ENCODE measurements at regions not wholly inside any gene's neighbourhood (a gene's known extent, or its start where the extent isn't known, plus 50 kb on each side); places are given as distances from the start of the nearest gene placed in this dataset.

DNA sequence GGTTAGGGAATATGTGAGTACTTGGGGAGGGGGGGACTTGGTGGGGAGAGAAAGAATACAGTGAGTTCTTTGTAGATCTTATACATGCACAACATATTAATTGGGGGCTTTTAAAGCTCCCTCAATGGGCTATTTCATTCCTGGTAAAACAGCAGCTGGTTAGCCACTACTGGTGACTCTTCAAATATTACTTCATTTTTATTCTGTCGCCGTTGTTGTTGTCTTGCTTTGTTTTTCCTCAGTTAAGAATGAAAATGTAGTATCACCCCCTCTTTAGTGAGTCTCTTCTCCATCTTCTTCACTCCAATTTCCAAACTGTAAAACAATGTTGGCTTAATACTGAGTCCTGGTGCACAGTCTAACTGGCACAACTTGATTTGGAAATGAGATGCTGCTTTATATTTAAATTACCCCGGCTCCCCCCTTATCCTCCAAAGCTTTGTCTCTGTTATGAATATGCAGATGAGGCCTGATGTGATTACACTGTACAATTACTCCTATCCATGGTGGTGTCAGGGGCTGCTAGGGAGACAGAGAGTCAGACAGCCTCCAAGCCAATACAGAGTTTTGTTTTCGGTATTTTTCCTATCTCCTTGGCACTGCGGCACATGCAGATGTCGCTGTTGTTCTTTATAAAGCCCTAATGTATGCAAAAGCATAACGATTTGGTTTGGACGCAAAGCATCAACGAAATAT is 256.9 kb upstream of the PMFBP1 start:
- intact Hi-C loops (cut with DNase I): no loop called here
- H3K27ac ChIP-seq: no peak overlapping the region
- no peaks in the 10 kb centered on the region for H3K27me3 ChIP-seq
- TF ChIP-seq, protein P1, sequence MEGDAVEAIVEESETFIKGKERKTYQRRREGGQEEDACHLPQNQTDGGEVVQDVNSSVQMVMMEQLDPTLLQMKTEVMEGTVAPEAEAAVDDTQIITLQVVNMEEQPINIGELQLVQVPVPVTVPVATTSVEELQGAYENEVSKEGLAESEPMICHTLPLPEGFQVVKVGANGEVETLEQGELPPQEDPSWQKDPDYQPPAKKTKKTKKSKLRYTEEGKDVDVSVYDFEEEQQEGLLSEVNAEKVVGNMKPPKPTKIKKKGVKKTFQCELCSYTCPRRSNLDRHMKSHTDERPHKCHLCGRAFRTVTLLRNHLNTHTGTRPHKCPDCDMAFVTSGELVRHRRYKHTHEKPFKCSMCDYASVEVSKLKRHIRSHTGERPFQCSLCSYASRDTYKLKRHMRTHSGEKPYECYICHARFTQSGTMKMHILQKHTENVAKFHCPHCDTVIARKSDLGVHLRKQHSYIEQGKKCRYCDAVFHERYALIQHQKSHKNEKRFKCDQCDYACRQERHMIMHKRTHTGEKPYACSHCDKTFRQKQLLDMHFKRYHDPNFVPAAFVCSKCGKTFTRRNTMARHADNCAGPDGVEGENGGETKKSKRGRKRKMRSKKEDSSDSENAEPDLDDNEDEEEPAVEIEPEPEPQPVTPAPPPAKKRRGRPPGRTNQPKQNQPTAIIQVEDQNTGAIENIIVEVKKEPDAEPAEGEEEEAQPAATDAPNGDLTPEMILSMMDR (IDR thresholded peaks at IDR 0.05): no peak
- TF ChIP-seq POLR2A (IDR thresholded peaks at IDR 0.05) (no peak), EP300 (IDR thresholded peaks at IDR 0.05) (no peak)
- no peaks in the 10 kb centered on the region for H3K36me3 ChIP-seq
- H3K4me1 ChIP-seq: no peaks in the 10 kb centered on the region
- peaks cover 0 to 2% (median under 1%) of the 10 kb centered on the region in 4 donors for H3K9me3 ChIP-seq
- 89 to 90% methylated on average over 9 of the region's 9 CpGs for WGBS, 2 donors
- H3K4me3 ChIP-seq: no peak overlapping the region
- no peak for DNase-seq

DNA sequence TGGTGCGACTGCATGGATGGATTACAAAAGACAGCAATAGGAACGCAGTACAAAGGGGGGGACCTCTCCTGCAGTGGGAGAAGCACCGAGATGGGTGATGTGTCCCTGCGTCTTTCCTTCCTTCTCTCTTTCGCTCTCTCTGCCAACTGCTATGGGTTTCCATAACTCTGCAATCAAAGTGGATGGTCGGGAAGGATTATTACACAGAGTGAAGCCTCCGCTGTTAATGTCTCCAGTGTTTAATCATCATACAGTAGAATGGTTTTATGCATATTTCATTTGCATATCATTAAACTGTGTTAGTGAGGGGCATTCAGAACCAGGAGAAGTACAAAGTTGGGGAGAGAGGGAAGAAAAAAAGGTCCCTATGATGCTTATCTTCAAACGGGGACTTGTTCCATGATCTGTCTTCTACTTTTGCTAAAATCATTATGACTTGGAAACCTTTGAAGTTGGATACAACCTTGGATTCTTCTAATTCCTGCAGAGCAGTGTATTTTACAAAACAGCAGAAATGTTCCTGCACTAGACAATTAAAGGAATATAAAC is 255.9 kb upstream of the PMFBP1 start:
- intact Hi-C loops (cut with DNase I): no loop called here
- Histone ChIP-seq H3K9me3 (no peaks in the 10 kb centered on the region), H3K4me1 (no peaks in the 10 kb centered on the region), H3K4me3 (no peak overlapping the region), H3K36me3 (no peaks in the 10 kb centered on the region), H3K27me3 (no peaks in the 10 kb centered on the region), H3K27ac (no peak overlapping the region)
- TF ChIP-seq EP300 (IDR thresholded peaks at IDR 0.05): no peak
- TF ChIP-seq, protein P1 (IDR thresholded peaks at IDR 0.05): no peak
- no peak for TF ChIP-seq POLR2AphosphoS5 (IDR thresholded peaks at IDR 0.05)
- no peak for TF ChIP-seq POLR2A (IDR thresholded peaks at IDR 0.05)
- WGBS, 2 donors: 90 to 94% methylated on average over 8 of the region's 8 CpGs
- DNase-seq: no peak

DNA sequence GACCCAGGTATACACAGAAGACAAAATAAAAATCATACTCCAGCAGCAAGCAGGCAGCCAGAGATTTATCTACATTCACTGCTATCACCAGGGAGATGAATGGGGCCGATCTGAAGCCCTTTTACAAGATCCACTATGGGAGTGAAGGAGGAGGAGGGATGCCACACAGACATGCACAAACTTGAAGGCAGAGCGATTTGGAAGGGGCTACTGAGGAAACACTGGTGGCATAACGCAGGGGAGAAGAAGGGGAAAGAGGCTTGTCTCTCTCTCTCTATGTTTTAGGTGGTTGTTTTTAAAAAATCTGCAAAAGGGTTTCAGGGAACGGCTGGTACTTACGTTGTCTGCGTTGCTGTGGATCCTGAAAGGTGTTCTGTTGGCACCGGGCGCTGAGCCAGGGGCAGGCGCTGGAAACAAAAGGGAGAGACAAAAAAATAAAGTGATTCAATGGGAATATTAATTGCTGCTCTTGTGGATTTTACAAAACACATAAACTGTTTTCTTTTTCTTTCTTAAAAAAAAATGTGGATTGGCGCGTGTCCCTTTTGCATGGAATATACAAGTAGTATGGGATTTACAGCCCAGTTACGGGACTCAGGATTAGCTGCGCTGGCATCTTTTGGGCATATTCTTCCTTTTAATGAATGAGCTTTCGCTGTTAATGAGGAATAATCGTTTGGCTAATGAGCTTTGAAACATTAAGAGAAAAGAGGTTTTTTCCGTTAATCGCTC is 255.3 kb upstream of the PMFBP1 start:
- no peak overlapping the region for H3K4me3 ChIP-seq
- H3K4me1 ChIP-seq: no peaks in the 10 kb centered on the region
- peaks cover 0 to 3% (median 0%) of the 10 kb centered on the region in 4 donors for H3K9me3 ChIP-seq
- WGBS, 2 donors: 92 to 94% methylated on average over 17 of the region's 17 CpGs
- TF ChIP-seq EP300 (IDR thresholded peaks at IDR 0.05) (no peak), POLR2A (IDR thresholded peaks at IDR 0.05) (no peak), POLR2AphosphoS5 (IDR thresholded peaks at IDR 0.05) (no peak)
- TF ChIP-seq, protein P1 (IDR thresholded peaks at IDR 0.05): no peak
- intact Hi-C loops (cut with DNase I): no loop called here
- H3K27me3 ChIP-seq: no peaks in the 10 kb centered on the region
- H3K36me3 ChIP-seq: no peaks in the 10 kb centered on the region
- no peak for DNase-seq
- H3K27ac ChIP-seq: no peak overlapping the region

DNA sequence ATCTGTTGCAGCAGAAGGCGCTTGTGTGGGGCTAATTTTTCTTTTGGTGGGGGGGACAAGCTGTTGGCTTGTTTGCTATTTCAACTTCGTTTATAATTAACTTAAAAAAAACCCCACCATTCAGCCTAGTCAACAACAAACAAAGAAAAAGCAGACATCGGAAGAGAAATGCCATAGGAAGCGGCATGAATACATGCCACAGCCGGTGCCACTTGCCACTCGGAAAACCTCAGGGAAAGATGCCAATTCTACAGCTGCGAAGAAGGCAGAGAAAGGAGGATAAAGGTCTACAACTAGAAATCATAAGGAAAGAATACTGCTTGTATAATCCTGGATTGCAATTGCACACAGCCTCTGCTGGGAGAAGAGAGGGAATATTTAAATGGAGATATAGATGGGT is 254.4 kb upstream of the PMFBP1 start:
- DNase-seq: no peak
- H3K27ac ChIP-seq: no peak overlapping the region
- H3K4me3 ChIP-seq: no peak overlapping the region
- no peaks in the 10 kb centered on the region for H3K4me1 ChIP-seq
- TF ChIP-seq, protein P1 (IDR thresholded peaks at IDR 0.05): no peak
- no peak for TF ChIP-seq POLR2A (IDR thresholded peaks at IDR 0.05)
- no peaks in the 10 kb centered on the region for H3K36me3 ChIP-seq
- peaks cover 0 to 4% (median 0%) of the 10 kb centered on the region in 4 donors for H3K9me3 ChIP-seq
- whole genome bisulfite sequencing, 2 donors: 95 to 97% methylated on average over 7 of the region's 7 CpGs
- intact Hi-C loops (cut with DNase I): no loop called here
- no peaks in the 10 kb centered on the region for H3K27me3 ChIP-seq

Data from sigmoid colon (tissue), 6 donors.